ENCODE measurements at regions not wholly inside any gene's neighbourhood (a gene's known extent, or its start where the extent isn't known, plus 50 kb on each side); places are given as distances from the start of the nearest gene placed in this dataset.

DNA sequence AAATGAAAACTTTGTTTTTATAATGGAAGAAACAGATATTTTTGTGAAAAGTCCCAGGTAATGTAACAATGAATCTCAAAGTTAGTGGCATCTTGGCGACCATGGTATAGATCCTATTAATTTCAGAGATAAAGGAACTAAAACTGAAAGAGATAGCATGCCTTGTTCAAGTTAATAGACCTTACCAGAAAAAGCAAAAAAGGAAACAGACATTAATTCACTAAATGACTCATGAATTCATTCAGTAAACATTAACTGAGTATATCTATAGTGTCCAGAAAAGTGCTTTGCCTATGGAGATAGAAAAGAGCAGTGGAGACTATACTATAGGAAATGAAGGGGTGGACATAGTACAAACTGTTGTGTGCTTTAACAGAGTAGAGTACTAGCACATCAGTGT, 763.3 kb downstream of the TRIB2 start:
- TF ChIP-seq POLR2A (IDR thresholded peaks at IDR 0.05) = no peak
- TF ChIP-seq, protein P1, sequence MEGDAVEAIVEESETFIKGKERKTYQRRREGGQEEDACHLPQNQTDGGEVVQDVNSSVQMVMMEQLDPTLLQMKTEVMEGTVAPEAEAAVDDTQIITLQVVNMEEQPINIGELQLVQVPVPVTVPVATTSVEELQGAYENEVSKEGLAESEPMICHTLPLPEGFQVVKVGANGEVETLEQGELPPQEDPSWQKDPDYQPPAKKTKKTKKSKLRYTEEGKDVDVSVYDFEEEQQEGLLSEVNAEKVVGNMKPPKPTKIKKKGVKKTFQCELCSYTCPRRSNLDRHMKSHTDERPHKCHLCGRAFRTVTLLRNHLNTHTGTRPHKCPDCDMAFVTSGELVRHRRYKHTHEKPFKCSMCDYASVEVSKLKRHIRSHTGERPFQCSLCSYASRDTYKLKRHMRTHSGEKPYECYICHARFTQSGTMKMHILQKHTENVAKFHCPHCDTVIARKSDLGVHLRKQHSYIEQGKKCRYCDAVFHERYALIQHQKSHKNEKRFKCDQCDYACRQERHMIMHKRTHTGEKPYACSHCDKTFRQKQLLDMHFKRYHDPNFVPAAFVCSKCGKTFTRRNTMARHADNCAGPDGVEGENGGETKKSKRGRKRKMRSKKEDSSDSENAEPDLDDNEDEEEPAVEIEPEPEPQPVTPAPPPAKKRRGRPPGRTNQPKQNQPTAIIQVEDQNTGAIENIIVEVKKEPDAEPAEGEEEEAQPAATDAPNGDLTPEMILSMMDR (IDR thresholded peaks at IDR 0.05) = no peak

Data from Peyer's patch (tissue), 4 donors.